DND-41 (cell line): ENCODE measurements at regions not wholly inside any gene's neighbourhood (a gene's known extent, or its start where the extent isn't known, plus 50 kb on each side); places are given as distances from the start of the nearest gene placed in this dataset.

Experiments used
- ATAC-seq: fragments of 200-7000 bp; cut with Tn5 transposase; 3 replicates; pipeline ENCODE4 v1.9.1; 2021; ENCODE audit warnings: low read depth; ENCODE audit not compliant: insufficient read depth
- DNase-seq: peaks from one replicate; pipeline ENCODE4 v3.0.0-alpha.2; 2020
- H2AFZ ChIP-seq: 2 replicates; pipeline ENCODE4 v1.6.0; 2012; ENCODE audit warnings: low read depth, low read length
- H3K27ac ChIP-seq: 2 replicates; pipeline ENCODE4 v1.5.1; 2012; ENCODE audit warnings: low read length, inconsistent platforms
- H3K27me3 ChIP-seq: fragments of 200-600 bp; sonication (generic); 2 replicates; pipeline ENCODE4 v1.6.0; 2012; ENCODE audit warnings: low read length, mild to moderate bottlenecking, inconsistent platforms; ENCODE audit not compliant: insufficient read depth, poor library complexity
- H3K36me3 ChIP-seq: 2 replicates; pipeline ENCODE4 v1.5.1; 2012; ENCODE audit warnings: low read length, inconsistent platforms; ENCODE audit not compliant: insufficient read depth
- H3K4me1 ChIP-seq: 2 replicates; pipeline ENCODE4 v1.5.1; 2012; ENCODE audit warnings: mild to moderate bottlenecking, low read length; ENCODE audit not compliant: insufficient read depth
- H3K4me2 ChIP-seq: 2 replicates; pipeline ENCODE4 v1.6.0; 2012; ENCODE audit warnings: mild to moderate bottlenecking, moderate library complexity, low read length, inconsistent platforms; ENCODE audit not compliant: insufficient read depth
- H3K4me3 ChIP-seq, 2 experiments: fragments of 200-600 bp in 1 of 2; shearing (Covaris generic) in 1 of 2; 2 replicates each; pipeline ENCODE4 v1.5.1; 2012 to 2016; ENCODE audit warnings: inconsistent platforms in 2 of 2, low read length in 2 of 2, mild to moderate bottlenecking in 2 of 2, low read depth in 1 of 2, moderate library complexity in 1 of 2
- H3K79me2 ChIP-seq: 2 replicates; pipeline ENCODE4 v1.6.0; 2012; ENCODE audit warnings: low read length, inconsistent platforms; ENCODE audit not compliant: insufficient read depth
- H3K9ac ChIP-seq: 2 replicates; pipeline ENCODE4 v1.6.0; 2012; ENCODE audit warnings: low read depth, mild to moderate bottlenecking, inconsistent platforms, low read length, moderate library complexity
- H3K9me3 ChIP-seq: 2 replicates; pipeline ENCODE4 v1.5.1; 2012; ENCODE audit warnings: low read length, moderate library complexity, mild to moderate bottlenecking, inconsistent platforms; ENCODE audit not compliant: insufficient read depth, severe bottlenecking
- H4K20me1 ChIP-seq: 2 replicates; pipeline ENCODE4 v1.6.0; 2012; ENCODE audit warnings: low read length; ENCODE audit not compliant: insufficient read depth
- EZH2 ChIP-seq: IDR thresholded peaks from 3 replicates; pipeline ENCODE4 v1.6.1; 2012; ENCODE audit warnings: borderline replicate concordance, low read depth, mild to moderate bottlenecking, moderate library complexity, low read length, inconsistent platforms; ENCODE audit not compliant: severe bottlenecking
- TF ChIP-seq, protein P1 (sequence below): IDR thresholded peaks from 2 replicates; pipeline ENCODE4 v1.5.1; 2012; ENCODE audit warnings: borderline replicate concordance, low read length, moderate library complexity, mild to moderate bottlenecking; ENCODE audit not compliant: poor library complexity, severe bottlenecking; ENCODE audit errors: extremely low read depth

GRCh38 chr7:136302049-136302448 lies 324.9 kb upstream of the MTPN start:
- H3K79me2 ChIP-seq: no peaks in the 10 kb centered on the region
- H3K9me3 ChIP-seq: no peaks in the 10 kb centered on the region
- TF ChIP-seq, protein P1, sequence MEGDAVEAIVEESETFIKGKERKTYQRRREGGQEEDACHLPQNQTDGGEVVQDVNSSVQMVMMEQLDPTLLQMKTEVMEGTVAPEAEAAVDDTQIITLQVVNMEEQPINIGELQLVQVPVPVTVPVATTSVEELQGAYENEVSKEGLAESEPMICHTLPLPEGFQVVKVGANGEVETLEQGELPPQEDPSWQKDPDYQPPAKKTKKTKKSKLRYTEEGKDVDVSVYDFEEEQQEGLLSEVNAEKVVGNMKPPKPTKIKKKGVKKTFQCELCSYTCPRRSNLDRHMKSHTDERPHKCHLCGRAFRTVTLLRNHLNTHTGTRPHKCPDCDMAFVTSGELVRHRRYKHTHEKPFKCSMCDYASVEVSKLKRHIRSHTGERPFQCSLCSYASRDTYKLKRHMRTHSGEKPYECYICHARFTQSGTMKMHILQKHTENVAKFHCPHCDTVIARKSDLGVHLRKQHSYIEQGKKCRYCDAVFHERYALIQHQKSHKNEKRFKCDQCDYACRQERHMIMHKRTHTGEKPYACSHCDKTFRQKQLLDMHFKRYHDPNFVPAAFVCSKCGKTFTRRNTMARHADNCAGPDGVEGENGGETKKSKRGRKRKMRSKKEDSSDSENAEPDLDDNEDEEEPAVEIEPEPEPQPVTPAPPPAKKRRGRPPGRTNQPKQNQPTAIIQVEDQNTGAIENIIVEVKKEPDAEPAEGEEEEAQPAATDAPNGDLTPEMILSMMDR: no peak
- no peak for TF ChIP-seq EZH2
- H3K4me1 ChIP-seq: no peaks in the 10 kb centered on the region
- no peak overlapping the region for H3K27ac ChIP-seq
- H3K36me3 ChIP-seq: no peaks in the 10 kb centered on the region
- H3K4me2 ChIP-seq: no peak overlapping the region
- H4K20me1 ChIP-seq: no peaks in the 10 kb centered on the region
- ATAC-seq (no peak), DNase-seq (no peak)
- H3K4me3 ChIP-seq: no peak overlapping the region
- H3K9ac ChIP-seq: no peak overlapping the region
- no peaks in the 10 kb centered on the region for H3K27me3 ChIP-seq
- H2AFZ ChIP-seq: no peak overlapping the region

DNA sequence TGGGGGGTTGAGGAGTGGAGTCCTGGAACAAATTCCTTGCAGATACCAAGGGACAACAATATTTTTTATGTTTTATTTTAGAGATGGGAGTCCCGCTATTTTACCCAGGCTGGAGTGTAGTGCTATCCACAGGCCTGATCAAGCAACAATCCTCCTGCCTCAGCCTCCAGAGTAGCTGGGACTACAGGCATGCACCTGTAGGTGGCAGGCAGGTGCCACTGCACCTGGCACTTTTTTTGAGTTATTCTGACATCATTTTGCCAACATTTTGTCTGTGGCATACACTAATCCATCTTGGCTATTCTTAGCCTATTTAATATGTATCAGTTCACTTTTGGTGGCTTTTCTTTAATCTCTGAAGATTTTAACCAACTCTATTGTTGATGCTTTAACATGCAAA lies 317.8 kb upstream of the MTPN start:
- no peak overlapping the region for H3K27ac ChIP-seq
- H3K9ac ChIP-seq: no peak overlapping the region
- no peaks in the 10 kb centered on the region for H3K4me1 ChIP-seq
- ATAC-seq (no peak), DNase-seq (no peak)
- no peak for TF ChIP-seq EZH2
- TF ChIP-seq, protein P1: no peak
- no peaks in the 10 kb centered on the region for H3K36me3 ChIP-seq
- no peaks in the 10 kb centered on the region for H3K9me3 ChIP-seq
- H4K20me1 ChIP-seq: no peaks in the 10 kb centered on the region
- no peaks in the 10 kb centered on the region for H3K27me3 ChIP-seq
- H3K79me2 ChIP-seq: no peaks in the 10 kb centered on the region
- no peak overlapping the region for H3K4me3 ChIP-seq
- no peak overlapping the region for H3K4me2 ChIP-seq
- H2AFZ ChIP-seq: no peak overlapping the region

- no peak for TF ChIP-seq EZH2
- TF ChIP-seq, protein P1: no peak
- DNase-seq (no peak), ATAC-seq (no peak)
- Histone ChIP-seq H3K4me2 (no peak overlapping the region), H3K27me3 (no peaks in the 10 kb centered on the region), H3K27ac (no peak overlapping the region), H3K9ac (no peak overlapping the region), H4K20me1 (no peaks in the 10 kb centered on the region), H3K4me3 (no peak overlapping the region), H3K9me3 (no peaks in the 10 kb centered on the region), H3K4me1 (no peaks in the 10 kb centered on the region), H3K79me2 (no peaks in the 10 kb centered on the region), H3K36me3 (no peaks in the 10 kb centered on the region), H2AFZ (no peak overlapping the region)
These were observed 316.8 kb upstream of the MTPN start for GRCh38 chr7:136293841-136294391.

GRCh38 chr7:136293272-136293671 lies 316.1 kb upstream of the MTPN start:
- Histone ChIP-seq H3K9me3 (no peaks in the 10 kb centered on the region), H3K36me3 (no peaks in the 10 kb centered on the region), H3K27ac (no peak overlapping the region), H3K4me3 (no peak overlapping the region), H3K27me3 (no peaks in the 10 kb centered on the region), H4K20me1 (no peaks in the 10 kb centered on the region), H3K4me1 (no peaks in the 10 kb centered on the region), H3K79me2 (no peaks in the 10 kb centered on the region), H3K4me2 (no peak overlapping the region), H2AFZ (no peak overlapping the region), H3K9ac (no peak overlapping the region)
- ATAC-seq (no peak), DNase-seq (no peak)
- TF ChIP-seq, protein P1: no peak
- TF ChIP-seq EZH2: no peak
